ENCODE measurements at regions not wholly inside any gene's neighbourhood (a gene's known extent, or its start where the extent isn't known, plus 50 kb on each side); places are given as distances from the start of the nearest gene placed in this dataset.
"Not testable (repeated sequence)": the region's sequence is repeated elsewhere in the genome, so short reads cannot be mapped to it uniquely, and the experiment has no call there.

DNA sequence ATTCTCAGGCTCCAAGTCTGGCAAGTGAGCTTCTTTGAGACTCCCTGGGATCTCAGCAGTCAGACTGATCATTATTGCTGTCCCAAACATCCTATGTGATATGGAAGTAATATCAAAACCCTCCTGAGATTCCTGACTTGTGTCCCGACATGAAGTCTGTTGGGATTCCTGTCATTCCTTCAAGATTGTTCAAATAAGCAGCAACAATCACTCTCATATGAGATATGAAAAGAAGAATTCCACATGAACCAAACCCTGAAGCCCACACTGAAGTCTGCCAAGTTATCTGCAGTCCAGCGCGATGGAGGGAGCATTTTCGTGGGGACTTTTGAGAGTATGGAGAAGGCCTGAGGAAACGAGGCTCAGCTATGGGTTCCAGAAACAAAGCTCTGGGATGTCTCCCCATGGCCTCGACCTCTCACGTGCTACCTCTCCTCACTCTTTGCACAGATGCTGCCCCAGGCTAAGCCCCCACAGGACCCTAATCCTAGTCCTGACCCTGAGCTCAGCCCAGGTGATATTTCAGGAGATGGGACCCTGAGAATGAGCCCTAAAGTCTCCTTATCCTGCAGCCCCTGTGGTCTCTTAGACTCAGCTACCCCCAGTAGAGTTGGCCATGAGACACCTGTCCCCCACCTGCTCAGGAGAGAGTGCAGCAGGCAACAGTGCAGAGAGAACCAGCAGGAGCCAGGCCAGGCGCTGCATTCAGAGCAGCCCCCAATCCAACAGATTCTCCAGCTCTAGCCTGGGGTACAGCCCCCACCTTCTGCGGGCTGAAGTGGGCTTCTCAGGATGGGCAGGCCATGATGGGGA is 100.2 kb downstream of the GGTLC2 start:
- no peak for DNase-seq (ENCODE audit: low read depth)

DNA sequence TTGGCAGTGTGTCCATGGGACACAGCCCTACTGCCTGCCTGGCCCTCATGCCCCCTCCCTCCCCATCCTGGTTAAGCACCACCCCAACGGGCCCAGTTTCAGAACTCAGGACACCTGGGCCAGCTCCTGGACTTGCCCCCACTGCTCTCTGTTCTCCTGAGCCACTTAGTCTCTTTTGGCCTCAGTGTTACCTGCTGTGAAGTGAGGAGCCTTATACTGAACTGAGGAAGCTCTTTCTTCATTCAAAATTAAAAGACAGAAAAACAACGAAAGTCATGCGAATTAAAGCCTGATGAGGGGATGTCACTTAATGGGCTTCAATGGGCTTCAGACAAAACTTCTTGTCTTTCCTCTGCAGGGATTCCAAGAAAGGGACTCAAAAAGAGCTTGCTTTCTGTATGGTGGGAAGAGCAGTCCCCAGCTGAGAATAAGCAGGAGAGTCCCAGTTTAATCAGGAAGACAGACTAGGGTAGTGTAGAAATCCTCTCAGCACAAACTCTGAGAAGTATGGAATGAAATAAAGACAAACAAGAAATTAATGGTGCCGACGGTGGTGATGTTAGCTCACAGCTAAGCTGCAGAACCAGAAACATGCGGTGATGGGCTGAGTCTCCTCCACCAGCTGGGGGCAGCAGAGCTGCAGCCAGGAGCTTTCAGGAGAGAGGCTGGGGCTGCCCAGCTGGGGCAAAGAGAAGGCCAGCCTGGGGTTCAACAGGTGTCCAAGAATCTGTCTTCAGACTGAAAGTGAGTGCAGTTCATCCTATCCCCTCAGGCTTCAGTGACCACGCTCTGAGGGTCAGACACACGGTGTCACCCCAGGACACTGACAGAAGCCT is 101.0 kb downstream of the GGTLC2 start:
- no peak for DNase-seq (ENCODE audit: low read depth)

- no peak for DNase-seq (ENCODE audit: low read depth)
These were observed 101.9 kb downstream of the GGTLC2 start for GRCh38 chr22:22746061-22746962.

DNA sequence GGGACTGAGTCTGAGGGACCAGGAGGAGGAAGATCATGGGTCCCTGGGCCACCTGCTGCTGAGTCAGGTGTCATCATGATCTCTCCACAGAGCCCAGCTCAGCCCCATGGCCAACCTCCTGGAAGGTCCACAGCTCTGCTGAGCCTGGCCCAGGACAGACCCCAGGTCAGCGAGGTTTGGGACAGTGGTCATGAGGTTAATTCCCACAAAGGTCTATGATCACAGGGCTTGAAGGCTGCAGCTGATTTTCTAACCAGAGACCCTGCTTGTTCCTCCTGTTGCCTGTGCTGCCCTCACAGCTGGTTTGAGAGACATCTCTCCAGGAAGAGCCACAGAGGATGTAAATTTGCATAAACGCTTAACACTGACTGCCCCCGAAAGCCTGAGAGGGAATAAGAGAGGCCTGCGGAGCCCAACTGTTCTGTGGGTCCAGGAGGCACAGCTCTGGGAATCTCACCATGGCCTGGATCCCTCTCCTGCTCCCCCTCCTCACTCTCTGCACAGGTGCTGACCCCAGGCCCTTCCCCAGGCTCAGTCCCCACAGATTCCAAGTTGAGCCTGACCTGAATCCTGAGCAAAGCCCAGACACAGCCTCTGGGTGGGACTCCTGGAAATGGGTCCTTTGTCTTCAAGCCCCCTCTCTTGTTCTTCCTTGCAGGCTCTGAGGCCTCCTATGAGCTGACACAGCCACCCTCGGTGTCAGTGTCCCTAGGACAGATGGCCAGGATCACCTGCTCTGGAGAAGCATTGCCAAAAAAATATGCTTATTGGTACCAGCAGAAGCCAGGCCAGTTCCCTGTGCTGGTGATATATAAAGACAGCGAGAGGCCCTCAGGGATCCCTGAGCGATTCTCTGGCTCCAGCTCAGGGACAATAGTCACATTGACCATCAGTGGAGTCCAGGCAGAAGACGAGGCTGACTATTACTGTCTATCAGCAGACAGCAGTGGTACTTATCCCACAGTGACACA is 102.8 kb downstream of the GGTLC2 start:
- no peak for DNase-seq (ENCODE audit: low read depth)

GRCh38 chr22:22748297-22748743 is 103.9 kb downstream of the GGTLC2 start:
- DNase-seq (ENCODE audit: low read depth) = no peak

DNA sequence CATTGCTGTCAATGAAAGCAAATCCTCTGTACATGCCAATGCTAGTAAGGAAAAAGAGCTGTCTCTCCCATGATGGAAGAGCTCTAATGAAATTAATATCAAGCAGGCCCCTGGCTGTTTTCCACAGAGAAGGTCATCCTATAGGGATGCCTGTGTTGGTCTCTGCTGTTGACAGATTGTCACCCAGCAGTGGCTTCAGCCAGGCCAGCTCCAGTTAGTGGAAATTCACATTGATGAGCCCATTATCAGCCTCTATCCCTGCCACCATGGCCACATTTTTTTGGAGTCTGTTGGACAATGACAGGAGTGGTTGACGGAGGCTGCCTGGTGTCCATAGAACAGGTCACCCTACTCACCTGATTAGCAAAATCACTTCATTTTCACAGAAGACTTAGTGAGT is 104.3 kb downstream of the GGTLC2 start:
- DNase-seq (ENCODE audit: low read depth) = no peak

DNA sequence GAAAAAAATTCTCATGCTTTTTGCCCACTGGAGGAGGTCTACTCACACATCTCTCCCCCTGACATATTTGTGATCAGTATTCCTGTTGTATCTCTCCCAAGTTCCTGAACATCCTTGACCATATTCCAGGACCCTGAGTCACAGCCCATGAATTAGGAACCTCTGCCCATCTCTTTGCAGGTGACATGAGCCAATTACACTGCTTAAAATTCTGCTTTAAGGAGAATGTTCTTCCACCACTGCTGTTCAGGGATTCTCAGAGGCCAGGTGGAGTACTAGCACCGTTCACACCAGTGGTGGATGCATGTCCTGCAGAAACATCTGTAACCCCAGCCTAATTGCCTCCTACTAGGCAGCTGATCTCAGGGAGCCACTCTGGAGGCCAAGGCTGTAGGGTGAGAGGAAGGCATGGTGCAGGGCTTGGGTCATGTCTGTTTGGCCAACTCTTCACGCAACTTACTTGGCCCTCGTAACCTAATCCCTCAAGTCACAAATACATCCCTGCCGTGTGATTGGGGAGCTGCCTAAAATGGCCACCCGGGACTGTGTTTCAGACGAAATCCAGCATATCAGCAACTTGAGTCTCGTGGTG is 104.8 kb downstream of the GGTLC2 start:
- DNase-seq (ENCODE audit: low read depth) = no peak

GRCh38 chr22:22750335-22751042 is 106.1 kb downstream of the GGTLC2 start:
- DNase-seq (ENCODE audit: low read depth) = no peak

DNA sequence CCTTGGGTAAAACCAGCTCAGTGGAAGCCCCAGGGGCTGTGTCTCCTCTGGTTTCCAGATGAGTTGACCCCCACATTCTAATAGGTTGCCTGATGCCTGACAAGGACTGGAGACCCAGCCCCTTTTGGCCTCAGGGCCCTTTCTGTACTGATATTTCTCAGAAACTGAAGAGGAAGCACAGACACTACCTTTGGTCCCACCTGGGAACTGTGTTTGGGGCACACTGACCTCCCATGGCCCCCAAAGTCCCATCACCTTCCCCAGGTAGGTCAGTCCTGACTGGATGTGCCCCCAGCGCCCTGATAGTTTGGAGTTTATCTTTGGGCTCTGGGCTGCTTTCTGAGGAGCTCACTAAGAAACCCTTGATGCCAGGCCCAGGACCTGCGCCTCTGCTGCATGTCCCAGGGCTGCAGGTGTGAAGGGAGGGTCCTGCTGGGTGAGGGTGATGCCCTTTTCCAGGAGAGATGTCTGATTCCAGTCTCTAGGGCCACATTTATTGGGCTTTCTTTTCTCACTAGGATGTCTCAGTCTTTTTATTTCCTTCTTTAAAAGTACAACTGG is 106.7 kb downstream of the GGTLC2 start:
- no peak for DNase-seq (ENCODE audit: low read depth)

- no peak for DNase-seq (ENCODE audit: low read depth)
These were observed 107.8 kb downstream of the GGTLC2 start for GRCh38 chr22:22752199-22752555.

- DNase-seq (ENCODE audit: low read depth) = no peak
These were observed 108.4 kb downstream of the GGTLC2 start for GRCh38 chr22:22752556-22753477.

DNA sequence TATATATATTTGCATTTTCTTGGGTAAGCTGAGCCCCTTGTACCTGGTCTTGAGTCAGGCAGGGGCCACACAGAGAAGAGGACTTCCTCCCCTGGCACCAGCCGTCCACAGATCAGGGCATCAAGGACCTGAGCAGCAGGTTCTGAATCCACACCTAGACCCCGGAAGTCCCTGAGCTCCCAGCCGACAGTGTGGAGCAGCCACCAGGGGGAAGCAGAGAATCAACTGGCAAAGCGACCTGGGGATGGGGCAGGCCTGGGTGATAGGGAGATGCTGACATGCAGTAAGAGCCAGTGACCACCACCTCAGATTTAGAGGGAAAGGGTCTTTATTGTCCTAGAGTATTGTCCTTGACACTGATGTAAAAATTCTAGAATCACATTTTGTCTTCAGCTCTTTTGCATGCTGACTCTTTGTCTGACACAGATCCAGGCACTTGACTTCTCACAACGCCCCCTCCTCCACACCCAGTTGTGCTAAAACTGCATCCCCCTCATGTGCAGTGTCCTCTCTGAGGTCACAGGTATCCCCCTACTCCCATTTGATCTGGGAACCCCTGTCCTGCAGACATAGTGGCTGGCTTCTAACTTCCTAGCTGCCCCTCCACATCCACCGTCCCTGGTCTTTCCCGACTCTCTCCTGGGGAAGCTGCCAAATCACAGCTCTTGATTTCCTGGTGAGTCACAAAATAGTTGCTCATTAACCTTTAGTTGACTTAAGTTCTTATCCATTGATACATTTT is 109.3 kb downstream of the GGTLC2 start:
- DNase-seq (ENCODE audit: low read depth) = peak; percentile 48

- DNase-seq (ENCODE audit: low read depth) = no peak
These were observed 109.8 kb downstream of the GGTLC2 start for GRCh38 chr22:22754268-22754657.

DNA sequence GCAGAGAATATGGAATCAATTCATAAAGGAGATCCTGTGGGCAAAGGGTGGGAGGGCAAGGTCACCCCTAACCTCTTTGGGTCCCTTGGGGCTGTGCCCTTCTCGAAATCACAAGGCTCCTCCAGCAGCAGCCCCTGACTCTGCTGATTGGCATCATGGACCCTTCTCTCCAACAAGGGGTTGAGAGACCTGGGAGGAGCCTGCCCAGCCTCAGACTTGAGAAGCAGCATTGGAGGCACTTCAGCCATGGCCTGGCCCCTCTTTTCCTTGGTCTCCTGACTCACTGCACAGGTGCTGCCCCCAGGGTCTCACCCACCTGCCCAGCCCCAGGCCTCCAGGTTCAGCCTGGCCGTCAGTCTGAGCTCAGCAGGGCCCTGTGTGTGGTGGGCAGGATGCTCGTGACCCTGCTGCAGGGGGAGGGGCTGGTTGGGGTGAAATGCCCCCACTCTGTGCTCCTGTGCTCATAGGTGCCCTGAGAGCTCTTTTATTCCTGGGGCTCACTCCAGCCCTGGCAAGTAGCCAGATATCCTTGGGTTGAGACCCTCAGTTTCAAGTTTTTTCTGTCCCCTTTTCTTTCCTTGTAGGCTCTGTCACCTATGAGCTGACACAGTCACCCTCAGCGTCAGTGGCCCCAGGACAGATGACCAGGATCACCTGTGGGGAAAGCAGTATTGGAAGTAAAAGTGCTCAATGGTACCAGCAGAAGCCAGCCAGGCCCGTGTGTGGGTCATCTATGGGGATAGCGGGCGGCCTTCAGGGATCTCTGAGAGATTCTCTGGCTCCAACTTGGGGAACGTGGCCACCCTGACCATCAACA is 110.8 kb downstream of the GGTLC2 start:
- no peak for DNase-seq (ENCODE audit: low read depth)

- DNase-seq (ENCODE audit: low read depth) = no peak
These were observed 111.3 kb downstream of the GGTLC2 start for GRCh38 chr22:22755778-22756100.

DNA sequence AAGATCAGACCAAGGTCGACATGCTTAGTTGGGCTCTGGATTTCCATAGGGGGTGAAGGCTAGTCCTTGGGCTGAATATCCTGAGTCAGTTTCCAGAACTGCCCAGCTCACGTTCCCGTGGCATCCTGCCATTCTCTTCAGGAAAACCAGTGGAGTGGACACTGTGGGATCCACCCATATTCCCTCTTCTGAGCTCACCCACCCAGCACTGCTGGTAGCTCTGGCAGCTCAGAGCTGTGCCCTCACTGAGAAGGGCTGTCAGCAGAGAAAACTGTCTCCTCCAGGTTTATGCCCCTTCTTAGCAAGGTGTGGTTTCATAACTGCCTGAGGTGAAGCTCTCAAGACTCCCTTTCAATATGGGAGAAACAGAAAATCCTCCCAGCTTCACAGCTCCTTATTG is 111.7 kb downstream of the GGTLC2 start:
- no peak for DNase-seq (ENCODE audit: low read depth)

DNA sequence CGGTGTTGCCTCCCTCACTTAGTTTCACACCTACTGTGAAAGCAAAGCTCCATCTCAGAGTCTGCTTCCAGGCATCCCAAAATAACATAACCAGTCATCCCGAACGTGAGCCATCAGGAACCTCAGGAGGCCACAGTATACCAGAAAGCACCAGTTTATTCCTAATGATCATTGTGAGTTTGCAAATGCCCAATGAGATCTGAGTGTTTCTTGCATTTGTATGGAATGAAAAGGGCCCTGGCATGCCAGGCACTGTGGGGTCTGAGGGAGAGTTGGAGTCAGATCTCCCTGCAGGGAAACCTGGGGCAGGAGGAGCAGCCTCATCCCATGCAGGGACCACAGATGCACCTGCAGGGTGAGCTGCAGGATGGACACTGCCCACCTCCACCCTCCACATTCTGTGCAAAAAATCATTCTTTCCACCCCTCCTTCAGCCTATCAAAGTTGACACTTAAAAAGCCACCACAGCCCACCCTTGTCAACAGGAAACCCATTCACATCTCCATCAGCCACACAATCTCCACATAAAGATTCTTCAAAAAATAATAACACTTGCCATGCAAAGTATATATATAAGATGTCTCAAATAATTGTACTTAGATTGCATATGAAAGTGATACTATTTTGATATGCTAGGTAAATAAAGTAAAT is 112.3 kb downstream of the GGTLC2 start:
- DNase-seq (ENCODE audit: low read depth) = not testable (repeated sequence)

All from stimulated activated CD8-positive, alpha-beta memory T cell treated with anti-CD3 and anti-CD28 coated beads, Interleukin-15, amount 100 ng/mL, for 24 hours (primary cell).